DND-41 (cell line): ENCODE measurements at regions not wholly inside any gene's neighbourhood (a gene's known extent, or its start where the extent isn't known, plus 50 kb on each side); places are given as distances from the start of the nearest gene placed in this dataset.

Experiments
- CTCF ChIP-seq: IDR thresholded peaks from 2 replicates; pipeline ENCODE4 v1.5.1; 2012; ENCODE audit warnings: borderline replicate concordance, low read length, moderate library complexity, mild to moderate bottlenecking; ENCODE audit not compliant: poor library complexity, severe bottlenecking; ENCODE audit errors: extremely low read depth
- EZH2 ChIP-seq: IDR thresholded peaks from 3 replicates; pipeline ENCODE4 v1.6.1; 2012; ENCODE audit warnings: borderline replicate concordance, low read depth, mild to moderate bottlenecking, moderate library complexity, low read length, inconsistent platforms; ENCODE audit not compliant: severe bottlenecking

- TF ChIP-seq CTCF = no peak
- TF ChIP-seq EZH2 = no peak
Observed at GRCh38 chr5:133890314-133890713, 78.1 kb downstream of the C5orf15 start.
